ENCODE measurements at regions not wholly inside any gene's neighbourhood (a gene's known extent, or its start where the extent isn't known, plus 50 kb on each side); places are given as distances from the start of the nearest gene placed in this dataset.

DNA sequence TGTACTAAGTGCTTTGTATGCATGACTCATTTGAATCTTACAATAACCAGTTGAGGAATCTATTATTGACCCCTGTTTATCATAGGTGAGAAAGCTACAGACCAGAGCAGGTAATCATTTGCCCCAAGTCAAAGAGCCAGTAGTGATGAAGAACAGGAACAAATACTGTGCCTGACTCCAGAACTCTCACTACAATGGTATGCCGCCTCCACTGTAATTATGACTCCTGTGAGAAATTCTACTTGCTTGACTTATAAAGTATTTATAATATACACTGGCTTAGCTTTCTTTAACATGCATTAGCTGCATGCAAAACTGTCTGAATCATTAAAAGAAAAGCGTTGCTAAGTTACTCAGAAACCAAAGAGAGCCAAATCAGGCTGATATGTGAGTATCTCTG, 92.6 kb downstream of the ZNF281 start:
- H3K9ac ChIP-seq (ENCODE audit: insufficient read length, low read depth), result no peak overlapping the region
- H3K36me3 ChIP-seq (ENCODE audit: insufficient read depth, insufficient read length, low read length), result no peaks in the 10 kb centered on the region
- H3K27me3 ChIP-seq (ENCODE audit: insufficient read depth, insufficient read length), result no peaks in the 10 kb centered on the region
- DNase-seq (ENCODE audit: low read depth, low spot score), result no peak
- no peaks in the 10 kb centered on the region for H3K9me3 ChIP-seq (ENCODE audit: insufficient read depth, low read length)
- H3K4me1 ChIP-seq (ENCODE audit: insufficient read depth, insufficient read length), result no peaks in the 10 kb centered on the region
- H3K4me3 ChIP-seq (ENCODE audit: insufficient read length, low read depth), result no peak overlapping the region
- TF ChIP-seq SUZ12 (IDR thresholded peaks at IDR 0.05; ENCODE audit: extremely low read depth, insufficient read depth, insufficient read length) (no peak), ZNF274 (IDR thresholded peaks at IDR 0.05; ENCODE audit: low read depth, low read length) (no peak), YY1 (IDR thresholded peaks at IDR 0.05; ENCODE audit: insufficient read depth, insufficient read length) (no peak)

DNA sequence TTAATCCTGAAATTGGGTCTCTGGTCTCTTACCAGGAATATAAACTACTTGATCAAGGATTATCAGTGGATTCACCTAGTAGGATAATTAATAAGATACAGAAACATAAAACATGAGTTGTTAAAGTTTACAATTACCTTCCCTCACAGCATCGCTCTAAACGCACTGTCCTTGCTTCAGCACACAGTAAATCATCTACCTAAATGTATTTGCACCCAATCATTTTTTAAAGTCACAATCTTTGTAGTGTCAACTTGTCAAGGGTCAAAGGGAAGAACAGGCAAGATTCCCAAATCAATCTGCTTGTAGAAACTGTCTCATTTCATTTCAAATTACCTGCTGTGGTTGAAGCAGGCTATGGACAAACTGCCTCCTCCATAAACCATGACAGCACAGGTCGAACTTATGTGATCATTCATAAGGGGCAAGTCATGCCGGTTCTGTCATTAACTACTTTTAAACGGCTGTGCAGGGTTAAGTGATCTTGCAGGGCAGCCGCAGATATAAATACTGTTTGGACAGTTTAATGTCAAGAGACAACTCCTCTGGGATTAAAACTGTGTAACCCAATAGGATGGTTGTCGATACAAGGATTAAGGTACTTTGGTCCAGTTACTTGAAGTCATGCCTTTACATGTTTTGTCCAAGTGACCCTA, 93.6 kb downstream of the ZNF281 start:
- Histone ChIP-seq H3K9me3 (ENCODE audit: insufficient read depth, low read length) (no peaks in the 10 kb centered on the region), H3K9ac (ENCODE audit: insufficient read length, low read depth) (no peak overlapping the region), H3K27me3 (ENCODE audit: insufficient read depth, insufficient read length) (no peaks in the 10 kb centered on the region), H3K36me3 (ENCODE audit: insufficient read depth, insufficient read length, low read length) (no peaks in the 10 kb centered on the region), H3K4me3 (ENCODE audit: insufficient read length, low read depth) (no peak overlapping the region), H3K4me1 (ENCODE audit: insufficient read depth, insufficient read length) (no peaks in the 10 kb centered on the region)
- TF ChIP-seq SUZ12 (IDR thresholded peaks at IDR 0.05; ENCODE audit: extremely low read depth, insufficient read depth, insufficient read length) (no peak), ZNF274 (IDR thresholded peaks at IDR 0.05; ENCODE audit: low read depth, low read length) (no peak), YY1 (IDR thresholded peaks at IDR 0.05; ENCODE audit: insufficient read depth, insufficient read length) (no peak)
- no peak for DNase-seq (ENCODE audit: low read depth, low spot score)

DNA sequence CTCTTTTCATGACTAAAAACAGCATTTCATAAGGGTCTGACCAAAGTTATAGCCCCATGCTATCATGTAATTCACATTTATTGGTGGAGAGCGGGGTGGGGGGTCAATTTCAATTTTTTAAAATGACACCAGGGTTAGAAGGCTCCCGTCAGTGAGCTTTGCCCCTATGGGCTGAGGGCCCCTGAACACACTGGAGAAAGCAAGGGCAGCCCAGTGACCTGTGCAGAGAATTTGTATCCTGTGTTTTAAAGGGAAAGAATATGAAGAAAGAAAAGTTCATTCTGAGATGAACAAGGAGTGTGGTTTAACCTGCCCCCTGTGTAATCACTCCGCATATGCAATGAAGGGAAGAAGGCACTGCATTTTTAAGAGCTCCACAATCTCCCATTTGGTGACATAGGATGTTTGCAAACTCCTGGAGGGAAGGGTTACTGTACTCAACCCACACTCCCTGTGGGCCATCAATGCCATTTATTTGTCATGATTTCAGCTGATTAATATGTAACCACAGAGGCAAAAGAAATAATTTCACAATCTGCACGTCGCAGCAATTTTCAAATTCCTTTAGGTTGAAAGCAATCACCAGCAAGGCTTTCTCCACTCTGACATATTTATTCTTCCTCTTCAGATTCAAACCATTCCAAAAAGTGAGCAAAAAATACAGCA, 95.6 kb downstream of the ZNF281 start:
- no peak for TF ChIP-seq SUZ12 (IDR thresholded peaks at IDR 0.05; ENCODE audit: extremely low read depth, insufficient read depth, insufficient read length)
- TF ChIP-seq ZNF274 (IDR thresholded peaks at IDR 0.05; ENCODE audit: low read depth, low read length), result no peak
- TF ChIP-seq YY1 (IDR thresholded peaks at IDR 0.05; ENCODE audit: insufficient read depth, insufficient read length), result no peak
- Histone ChIP-seq H3K36me3 (ENCODE audit: insufficient read depth, insufficient read length, low read length) (no peaks in the 10 kb centered on the region), H3K9me3 (ENCODE audit: insufficient read depth, low read length) (no peaks in the 10 kb centered on the region), H3K4me1 (ENCODE audit: insufficient read depth, insufficient read length) (no peaks in the 10 kb centered on the region), H3K27me3 (ENCODE audit: insufficient read depth, insufficient read length) (no peaks in the 10 kb centered on the region), H3K9ac (ENCODE audit: insufficient read length, low read depth) (no peak overlapping the region), H3K4me3 (ENCODE audit: insufficient read length, low read depth) (no peak overlapping the region)
- no peak for DNase-seq (ENCODE audit: low read depth, low spot score)

DNA sequence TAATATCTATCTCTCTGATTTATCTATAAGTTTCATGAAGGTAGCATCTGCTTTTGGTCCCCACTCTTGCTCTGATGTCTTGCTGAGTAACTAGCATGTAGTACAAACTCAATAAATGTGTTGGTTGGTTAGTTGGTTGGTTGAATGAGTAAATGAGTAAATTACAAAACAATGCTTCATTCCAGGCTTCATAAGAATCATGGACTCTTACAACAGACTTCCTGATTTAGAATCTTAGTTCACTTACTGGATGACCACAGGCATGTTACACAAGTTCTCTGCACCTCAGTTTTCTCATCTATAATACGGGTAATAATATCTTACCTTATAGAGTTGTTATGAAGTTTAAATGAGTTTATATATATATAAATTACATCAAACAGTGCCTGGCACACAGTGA, 98.6 kb downstream of the ZNF281 start:
- no peak for TF ChIP-seq YY1 (IDR thresholded peaks at IDR 0.05; ENCODE audit: insufficient read depth, insufficient read length)
- TF ChIP-seq ZNF274 (IDR thresholded peaks at IDR 0.05; ENCODE audit: low read depth, low read length), result no peak
- TF ChIP-seq SUZ12 (IDR thresholded peaks at IDR 0.05; ENCODE audit: extremely low read depth, insufficient read depth, insufficient read length), result no peak
- Histone ChIP-seq H3K27me3 (ENCODE audit: insufficient read depth, insufficient read length) (no peaks in the 10 kb centered on the region), H3K9ac (ENCODE audit: insufficient read length, low read depth) (no peak overlapping the region), H3K36me3 (ENCODE audit: insufficient read depth, insufficient read length, low read length) (no peaks in the 10 kb centered on the region), H3K9me3 (ENCODE audit: insufficient read depth, low read length) (no peaks in the 10 kb centered on the region), H3K4me1 (ENCODE audit: insufficient read depth, insufficient read length) (no peaks in the 10 kb centered on the region), H3K4me3 (ENCODE audit: insufficient read length, low read depth) (no peak overlapping the region)
- DNase-seq (ENCODE audit: low read depth, low spot score), result no peak

DNA sequence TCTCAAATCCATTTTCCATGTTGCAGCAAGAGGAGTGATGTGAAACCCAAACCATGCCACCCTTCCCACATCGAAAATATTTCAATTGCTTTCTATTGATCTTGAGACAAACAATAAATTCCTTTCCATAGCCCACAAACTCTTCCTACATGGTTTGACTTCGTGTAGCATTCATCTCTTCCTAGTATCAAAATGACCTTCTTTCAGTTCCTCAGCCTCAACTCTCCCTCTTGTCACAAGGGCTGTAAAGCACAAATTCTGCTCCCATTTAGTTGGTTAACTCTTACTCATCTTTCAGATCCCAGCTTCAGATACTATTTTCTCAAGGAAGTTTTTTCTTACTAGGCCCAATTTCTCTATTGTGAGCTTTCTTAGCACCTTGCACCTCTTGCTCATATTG, 99.0 kb downstream of the ZNF281 start:
- no peaks in the 10 kb centered on the region for H3K9me3 ChIP-seq (ENCODE audit: insufficient read depth, low read length)
- H3K4me1 ChIP-seq (ENCODE audit: insufficient read depth, insufficient read length), result no peaks in the 10 kb centered on the region
- H3K27me3 ChIP-seq (ENCODE audit: insufficient read depth, insufficient read length), result no peaks in the 10 kb centered on the region
- no peak overlapping the region for H3K4me3 ChIP-seq (ENCODE audit: insufficient read length, low read depth)
- no peak for DNase-seq (ENCODE audit: low read depth, low spot score)
- TF ChIP-seq ZNF274 (IDR thresholded peaks at IDR 0.05; ENCODE audit: low read depth, low read length) (no peak), SUZ12 (IDR thresholded peaks at IDR 0.05; ENCODE audit: extremely low read depth, insufficient read depth, insufficient read length) (no peak), YY1 (IDR thresholded peaks at IDR 0.05; ENCODE audit: insufficient read depth, insufficient read length) (no peak)
- H3K9ac ChIP-seq (ENCODE audit: insufficient read length, low read depth), result no peak overlapping the region
- H3K36me3 ChIP-seq (ENCODE audit: insufficient read depth, insufficient read length, low read length), result no peaks in the 10 kb centered on the region

DNA sequence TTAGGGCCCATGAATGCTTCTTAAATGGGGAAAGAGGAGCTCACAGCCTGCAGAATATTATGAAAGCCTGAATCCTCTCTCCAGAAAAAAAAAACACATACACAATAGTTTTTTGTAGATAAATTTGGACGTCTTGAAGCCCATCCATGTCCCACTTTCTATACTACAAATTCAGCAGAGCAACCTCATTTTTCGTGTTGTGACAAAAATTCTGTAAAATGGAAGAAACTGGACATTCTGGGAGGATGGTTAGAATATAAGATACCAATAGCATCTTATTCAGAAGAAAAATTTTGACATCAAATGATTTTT, 102.1 kb downstream of the ZNF281 start:
- H3K36me3 ChIP-seq (ENCODE audit: insufficient read depth, insufficient read length, low read length), result no peaks in the 10 kb centered on the region
- peaks cover 16% of the 10 kb centered on the region for H3K27me3 ChIP-seq (ENCODE audit: insufficient read depth, insufficient read length)
- no peaks in the 10 kb centered on the region for H3K4me1 ChIP-seq (ENCODE audit: insufficient read depth, insufficient read length)
- TF ChIP-seq ZNF274 (IDR thresholded peaks at IDR 0.05; ENCODE audit: low read depth, low read length) (no peak), YY1 (IDR thresholded peaks at IDR 0.05; ENCODE audit: insufficient read depth, insufficient read length) (no peak), SUZ12 (IDR thresholded peaks at IDR 0.05; ENCODE audit: extremely low read depth, insufficient read depth, insufficient read length) (no peak)
- no peaks in the 10 kb centered on the region for H3K9me3 ChIP-seq (ENCODE audit: insufficient read depth, low read length)
- no peak overlapping the region for H3K9ac ChIP-seq (ENCODE audit: insufficient read length, low read depth)
- no peak overlapping the region for H3K4me3 ChIP-seq (ENCODE audit: insufficient read length, low read depth)
- no peak for DNase-seq (ENCODE audit: low read depth, low spot score)

DNA sequence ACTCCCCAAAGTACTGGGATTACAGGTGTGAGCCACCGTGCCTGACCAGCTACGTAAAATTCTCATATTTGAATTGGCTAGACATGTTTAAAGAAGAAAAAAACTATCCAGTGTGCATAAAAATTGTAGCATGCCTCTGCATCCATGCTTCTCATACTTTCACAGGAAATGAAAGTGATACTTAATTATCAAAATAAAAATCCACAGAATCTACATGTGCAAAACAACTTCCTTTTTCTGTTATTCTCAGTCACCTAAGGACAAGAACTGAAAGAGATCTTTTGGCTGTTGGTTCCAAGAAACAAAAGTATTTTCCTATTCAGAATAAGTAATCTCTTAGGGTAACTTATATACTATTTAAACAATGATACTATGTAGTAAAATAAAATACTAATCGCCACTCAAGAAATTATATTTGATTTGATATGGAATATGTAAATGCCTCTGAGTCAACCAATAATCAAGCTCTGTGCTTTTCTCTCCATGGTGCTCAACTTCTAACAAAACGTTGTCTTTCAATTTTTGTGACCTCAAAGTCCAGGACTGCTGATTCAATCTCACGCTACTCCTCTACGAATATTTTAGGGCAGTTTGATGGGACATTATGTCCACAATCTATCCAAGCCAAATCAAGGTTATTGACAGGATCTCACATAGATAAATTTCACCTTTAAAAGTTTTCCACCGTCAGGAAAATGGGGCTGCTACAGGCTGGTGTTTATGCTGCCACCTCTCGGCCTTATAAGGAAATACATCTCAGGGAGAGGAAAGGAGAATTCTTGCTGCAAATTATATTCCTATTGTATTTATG, 102.7 kb downstream of the ZNF281 start:
- TF ChIP-seq YY1 (IDR thresholded peaks at IDR 0.05; ENCODE audit: insufficient read depth, insufficient read length) (no peak), ZNF274 (IDR thresholded peaks at IDR 0.05; ENCODE audit: low read depth, low read length) (no peak), SUZ12 (IDR thresholded peaks at IDR 0.05; ENCODE audit: extremely low read depth, insufficient read depth, insufficient read length) (no peak)
- Histone ChIP-seq H3K4me1 (ENCODE audit: insufficient read depth, insufficient read length) (no peaks in the 10 kb centered on the region), H3K9ac (ENCODE audit: insufficient read length, low read depth) (no peak overlapping the region), H3K9me3 (ENCODE audit: insufficient read depth, low read length) (no peaks in the 10 kb centered on the region), H3K27me3 (ENCODE audit: insufficient read depth, insufficient read length) (peaks cover 21% of the 10 kb centered on the region), H3K4me3 (ENCODE audit: insufficient read length, low read depth) (no peak overlapping the region), H3K36me3 (ENCODE audit: insufficient read depth, insufficient read length, low read length) (no peaks in the 10 kb centered on the region)
- no peak for DNase-seq (ENCODE audit: low read depth, low spot score)
